Right atrium auricular region (tissue), 2 donors: ENCODE measurements at regions not wholly inside any gene's neighbourhood (a gene's known extent, or its start where the extent isn't known, plus 50 kb on each side); places are given as distances from the start of the nearest gene placed in this dataset.
A peak's percentile ranks its signal among the peaks of the same experiment; 100 is the strongest.

ENCODE experiments used
- DNase-seq: peaks from one replicate; pipeline ENCODE4 v3.0.0-alpha.2; 2019; ENCODE audit warnings: low spot score
- H3K27ac ChIP-seq, 2 donors: fragments of 200-600 bp; sonication (generic); 1 replicate in 1 of 2; 2 replicates in 1 of 2; pipeline ENCODE4 v1.5.1; 2016 to 2019
- H3K27me3 ChIP-seq, 2 donors: fragments of 200-600 bp; sonication (generic); one replicate each; pipeline versions ENCODE4 v1.5.1 to v1.6.0; 2017 to 2019
- H3K36me3 ChIP-seq: fragments of 200-600 bp; sonication (generic); one replicate; pipeline ENCODE4 v1.5.1; 2016
- H3K4me1 ChIP-seq, 2 donors: fragments of 200-600 bp; sonication (generic); one replicate each; pipeline versions ENCODE4 v1.5.1 to v1.6.0; 2017 to 2019
- H3K4me3 ChIP-seq, 2 donors: fragments of 200-600 bp; sonication (generic); 1 replicate in 1 of 2; 2 replicates in 1 of 2; pipeline ENCODE4 v1.5.1; 2017 to 2019; ENCODE audit warnings: mild to moderate bottlenecking in 1 of 2, moderate library complexity in 1 of 2
- H3K9me3 ChIP-seq, 2 donors: fragments of 200-600 bp; sonication (generic); one replicate each; pipeline ENCODE4 v1.5.1; 2019
- TF ChIP-seq, protein P1 (sequence below), 2 donors: fragments of 200-600 bp; sonication (generic); IDR thresholded peaks; one replicate each; pipeline ENCODE4 v1.5.1; 2019; ENCODE audit warnings: antibody characterized with exemption in 2 of 2

DNA sequence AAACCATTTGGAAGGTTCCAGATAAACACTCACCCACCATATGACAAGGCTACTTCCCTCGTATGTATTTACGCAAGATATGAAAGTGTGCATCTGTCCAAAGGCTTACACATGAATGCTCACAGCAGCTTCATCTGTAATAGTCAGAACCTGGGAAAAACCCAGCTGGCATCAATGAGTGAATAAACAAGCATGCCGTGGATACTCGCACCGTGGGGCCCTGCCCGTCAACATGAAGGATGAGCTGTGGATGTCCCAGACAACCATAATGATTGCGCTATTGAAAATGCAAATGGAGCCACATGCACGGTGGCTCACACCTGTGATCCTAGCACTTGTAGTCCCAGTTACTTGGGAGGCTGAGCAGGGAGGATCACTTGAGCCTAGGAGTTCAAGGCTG is 60.6 kb upstream of the FCN1 start:
- TF ChIP-seq, protein P1, sequence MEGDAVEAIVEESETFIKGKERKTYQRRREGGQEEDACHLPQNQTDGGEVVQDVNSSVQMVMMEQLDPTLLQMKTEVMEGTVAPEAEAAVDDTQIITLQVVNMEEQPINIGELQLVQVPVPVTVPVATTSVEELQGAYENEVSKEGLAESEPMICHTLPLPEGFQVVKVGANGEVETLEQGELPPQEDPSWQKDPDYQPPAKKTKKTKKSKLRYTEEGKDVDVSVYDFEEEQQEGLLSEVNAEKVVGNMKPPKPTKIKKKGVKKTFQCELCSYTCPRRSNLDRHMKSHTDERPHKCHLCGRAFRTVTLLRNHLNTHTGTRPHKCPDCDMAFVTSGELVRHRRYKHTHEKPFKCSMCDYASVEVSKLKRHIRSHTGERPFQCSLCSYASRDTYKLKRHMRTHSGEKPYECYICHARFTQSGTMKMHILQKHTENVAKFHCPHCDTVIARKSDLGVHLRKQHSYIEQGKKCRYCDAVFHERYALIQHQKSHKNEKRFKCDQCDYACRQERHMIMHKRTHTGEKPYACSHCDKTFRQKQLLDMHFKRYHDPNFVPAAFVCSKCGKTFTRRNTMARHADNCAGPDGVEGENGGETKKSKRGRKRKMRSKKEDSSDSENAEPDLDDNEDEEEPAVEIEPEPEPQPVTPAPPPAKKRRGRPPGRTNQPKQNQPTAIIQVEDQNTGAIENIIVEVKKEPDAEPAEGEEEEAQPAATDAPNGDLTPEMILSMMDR (IDR thresholded peaks at IDR 0.05), result no peak
- no peak for DNase-seq

DNA sequence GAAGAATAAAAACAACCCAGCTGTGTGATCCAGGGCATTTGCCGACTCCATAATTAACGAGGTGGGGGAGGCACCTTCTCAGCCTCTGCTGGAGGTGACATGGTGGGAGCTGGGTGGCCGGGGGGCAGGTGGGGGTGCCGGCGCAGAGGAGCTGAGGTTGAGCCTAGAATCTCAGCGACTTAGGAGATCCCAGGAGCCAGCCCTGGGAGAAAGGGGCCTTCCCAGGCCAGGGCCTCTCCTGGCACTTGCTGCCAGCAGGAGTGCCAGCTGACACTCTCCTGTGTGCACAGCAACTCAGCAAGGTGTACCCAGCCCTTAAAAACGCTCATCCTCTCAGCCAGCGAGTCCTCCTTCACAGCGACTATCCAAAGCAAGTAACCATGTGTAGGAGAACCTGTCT is 62.8 kb upstream of the FCN1 start:
- TF ChIP-seq, protein P1 (IDR thresholded peaks at IDR 0.05), result no peak
- H3K36me3 ChIP-seq, result no peaks in the 10 kb centered on the region
- no peaks in the 10 kb centered on the region for H3K9me3 ChIP-seq
- no peak overlapping the region for H3K27ac ChIP-seq
- no peaks in the 10 kb centered on the region for H3K27me3 ChIP-seq
- no peak for DNase-seq
- H3K4me3 ChIP-seq, result no peak overlapping the region
- no peaks in the 10 kb centered on the region for H3K4me1 ChIP-seq

More for the DNA sequence above, 60.6 kb upstream of the FCN1 start:
- Histone ChIP-seq H3K9me3 (no peaks in the 10 kb centered on the region), H3K27me3 (no peaks in the 10 kb centered on the region), H3K4me3 (no peak overlapping the region), H3K27ac (no peak overlapping the region), H3K4me1 (no peaks in the 10 kb centered on the region), H3K36me3 (no peaks in the 10 kb centered on the region)

DNA sequence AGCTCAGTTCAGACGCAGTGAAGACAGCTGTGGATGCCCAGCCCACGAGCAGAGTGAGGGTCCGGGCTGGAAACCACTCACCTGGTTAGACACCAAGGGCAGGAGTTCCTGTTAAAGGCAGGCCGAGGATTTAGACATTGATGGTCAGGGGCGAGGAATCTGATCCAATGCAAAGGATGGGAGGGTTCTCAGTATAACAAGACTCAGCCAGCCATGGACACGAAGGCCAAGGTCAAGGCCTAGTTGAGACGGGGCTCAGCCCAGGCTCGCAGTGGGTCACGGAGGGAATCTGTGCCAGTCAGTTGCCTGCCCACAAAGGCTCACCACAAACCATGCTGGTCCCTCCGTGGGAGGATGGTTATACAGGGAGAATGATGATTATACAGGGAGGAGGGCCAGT is 63.3 kb upstream of the FCN1 start:
- Histone ChIP-seq H3K36me3 (no peaks in the 10 kb centered on the region), H3K4me3 (no peak overlapping the region), H3K27me3 (no peaks in the 10 kb centered on the region), H3K27ac (no peak overlapping the region), H3K4me1 (no peaks in the 10 kb centered on the region), H3K9me3 (no peaks in the 10 kb centered on the region)
- DNase-seq, result no peak
- TF ChIP-seq, protein P1 (IDR thresholded peaks at IDR 0.05), result no peak

DNA sequence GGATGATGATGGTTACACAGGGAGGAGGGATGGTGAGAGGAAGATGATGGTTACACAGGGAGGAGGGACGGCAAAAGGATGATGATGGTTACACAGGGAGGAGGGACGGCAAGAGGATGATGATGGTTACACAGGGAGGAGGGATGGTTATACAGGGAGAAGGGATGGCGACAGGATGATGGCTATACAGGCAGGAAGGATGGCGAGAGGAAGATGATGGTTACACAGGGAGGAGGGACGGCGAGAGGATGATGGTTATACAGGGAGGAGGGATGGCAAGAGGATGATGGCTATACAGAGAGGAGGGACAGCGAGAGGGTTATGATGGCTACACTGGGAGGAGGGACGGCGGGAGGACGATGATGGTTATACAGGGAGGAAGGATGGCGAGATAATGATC is 64.1 kb upstream of the FCN1 start:
- TF ChIP-seq, protein P1 (IDR thresholded peaks at IDR 0.05), result no peak

DNA sequence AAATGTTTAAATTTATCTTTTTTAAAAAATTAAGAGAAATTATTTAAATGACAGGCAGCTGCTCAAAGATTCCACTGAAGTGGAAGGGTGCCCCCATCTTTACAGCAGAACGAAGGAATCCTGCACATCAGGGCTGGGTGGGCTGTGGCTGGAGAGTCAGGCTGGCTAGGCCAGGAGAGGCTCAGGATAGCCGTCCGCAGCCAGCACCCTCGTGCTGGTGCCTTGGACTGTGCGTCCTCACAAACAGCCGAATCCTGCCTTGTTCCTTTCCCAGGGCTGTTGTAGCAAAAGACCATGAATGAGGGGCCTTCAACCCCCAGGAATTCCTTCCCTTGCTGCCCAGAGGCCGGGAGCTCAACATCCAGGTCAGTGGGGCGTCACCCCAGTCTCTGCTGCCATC is 64.6 kb upstream of the FCN1 start:
- TF ChIP-seq, protein P1 (IDR thresholded peaks at IDR 0.05), result no peak
- no peak overlapping the region for H3K27ac ChIP-seq
- H3K4me1 ChIP-seq, result no peaks in the 10 kb centered on the region
- DNase-seq, result no peak
- peaks cover 0 to 5% of the 10 kb centered on the region in 2 donors for H3K9me3 ChIP-seq
- no peaks in the 10 kb centered on the region for H3K36me3 ChIP-seq
- no peaks in the 10 kb centered on the region for H3K27me3 ChIP-seq
- H3K4me3 ChIP-seq, result no peak overlapping the region

More for the DNA sequence above, 64.1 kb upstream of the FCN1 start:
- H3K4me1 ChIP-seq, result no peaks in the 10 kb centered on the region
- no peaks in the 10 kb centered on the region for H3K27me3 ChIP-seq
- no peak overlapping the region for H3K27ac ChIP-seq
- no peak overlapping the region for H3K4me3 ChIP-seq
- no peak for DNase-seq
- no peaks in the 10 kb centered on the region for H3K36me3 ChIP-seq
- H3K9me3 ChIP-seq, result peaks cover 0 to under 1% of the 10 kb centered on the region in 2 donors

DNA sequence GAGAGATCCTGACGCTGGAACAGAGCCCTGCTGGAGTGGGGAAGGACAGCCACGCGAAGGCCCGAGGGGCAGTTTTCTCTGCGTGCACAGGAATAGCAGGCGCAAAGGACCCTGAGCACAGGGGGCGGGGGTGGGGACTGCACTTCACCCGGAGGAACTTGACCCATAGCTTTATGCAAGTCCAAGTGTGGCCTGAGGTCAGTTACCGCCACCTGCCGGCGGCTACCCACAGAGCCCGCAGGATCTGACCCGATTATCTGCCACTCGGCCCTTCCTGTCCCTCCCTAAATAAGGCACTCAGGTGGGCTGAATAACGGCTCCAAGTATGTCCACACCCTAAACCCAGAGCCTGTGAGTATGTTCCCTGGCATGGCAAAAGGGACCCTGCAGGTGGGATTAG is 65.4 kb upstream of the FCN1 start:
- no peak overlapping the region for H3K27ac ChIP-seq
- no peaks in the 10 kb centered on the region for H3K4me1 ChIP-seq
- TF ChIP-seq, protein P1 (IDR thresholded peaks at IDR 0.05), result peak; percentile 24 to 63
- no peaks in the 10 kb centered on the region for H3K36me3 ChIP-seq
- H3K9me3 ChIP-seq, result peaks cover 0 to 7% of the 10 kb centered on the region in 2 donors
- H3K27me3 ChIP-seq, result no peaks in the 10 kb centered on the region
- DNase-seq, result no peak
- no peak overlapping the region for H3K4me3 ChIP-seq
